T-helper 17 cell (primary cell): ENCODE measurements at regions not wholly inside any gene's neighbourhood (a gene's known extent, or its start where the extent isn't known, plus 50 kb on each side); places are given as distances from the start of the nearest gene placed in this dataset.

Source experiments
- ATAC-seq: fragments of 150-1000 bp; cut with Tn5 transposase; 2 replicates; pipeline ENCODE4 v1.10.0; 2021; ENCODE audit warnings: mild to moderate bottlenecking, moderate library complexity
- DNase-seq, 3 donors: peaks; one replicate each; pipeline versions ENCODE4 v3.0.0 to v3.0.0-alpha.2; 2020 to 2021
- H3K9me3 ChIP-seq: one replicate; pipeline ENCODE4 v1.7.0; 2013; ENCODE audit warnings: low read length, mild to moderate bottlenecking; ENCODE audit not compliant: control insufficient read depth, poor library complexity, severe bottlenecking
- H3K27ac Mint-ChIP-seq: one replicate; pipeline ENCODE4 v1.8.0; 2022; ENCODE audit warnings: mild to moderate bottlenecking, moderate library complexity, mixed read lengths
- H3K27me3 Mint-ChIP-seq: one replicate; pipeline ENCODE4 v1.8.0; 2022; ENCODE audit warnings: mixed read lengths
- H3K36me3 Mint-ChIP-seq: one replicate; pipeline ENCODE4 v1.8.0; 2022; ENCODE audit warnings: low read depth, mixed read lengths
- H3K4me1 Mint-ChIP-seq: one replicate; pipeline ENCODE4 v1.8.0; 2022; ENCODE audit warnings: mild to moderate bottlenecking, mixed read lengths
- H3K4me3 Mint-ChIP-seq: one replicate; pipeline ENCODE4 v1.8.0; 2022; ENCODE audit warnings: mild to moderate bottlenecking, moderate library complexity, mixed read lengths

DNA sequence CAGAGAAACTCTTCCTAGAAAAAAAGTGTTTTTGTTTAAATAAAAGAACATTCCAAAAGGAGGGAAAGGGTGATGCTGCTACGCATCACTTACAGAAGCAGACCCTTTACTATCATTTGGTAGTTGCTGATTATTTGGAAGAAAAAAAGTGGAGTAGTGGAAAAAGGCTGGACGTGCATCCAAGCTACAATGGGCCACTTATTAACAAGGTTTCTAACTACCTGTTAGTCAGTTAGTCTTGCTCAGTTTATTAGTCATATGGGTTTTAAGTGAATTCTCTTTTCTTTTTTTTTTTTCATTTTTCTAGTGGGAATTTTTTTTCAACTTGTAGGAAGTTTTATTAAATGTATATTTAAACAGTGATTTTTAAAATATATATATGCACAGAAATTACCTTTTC lies 866.0 kb downstream of the MCTP2 start:
- no peaks in the 10 kb centered on the region for H3K27me3 Mint-ChIP-seq
- DNase-seq (no peak), ATAC-seq (no peak)
- no peaks in the 10 kb centered on the region for H3K9me3 ChIP-seq
- no peak overlapping the region for H3K4me3 Mint-ChIP-seq
- no peaks in the 10 kb centered on the region for H3K36me3 Mint-ChIP-seq
- H3K27ac Mint-ChIP-seq, result no peak overlapping the region
- no peaks in the 10 kb centered on the region for H3K4me1 Mint-ChIP-seq

DNA sequence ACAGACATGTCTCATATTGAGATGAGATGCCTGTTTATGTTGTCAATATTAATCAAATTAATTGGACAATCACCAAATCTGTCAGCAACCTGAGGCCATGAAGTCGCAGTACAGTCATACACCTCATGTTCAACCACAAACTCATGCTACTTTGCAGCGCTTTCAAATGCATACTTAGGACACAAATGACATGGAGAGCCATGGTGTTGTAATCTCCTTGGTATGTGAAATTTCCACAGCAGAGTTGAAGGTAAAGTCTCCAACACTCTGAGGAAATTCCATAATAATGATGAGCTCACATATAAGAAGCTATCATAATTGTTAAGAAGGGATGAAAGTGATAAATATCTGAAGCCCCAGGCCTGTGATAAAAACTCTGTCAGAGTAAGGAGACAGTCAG lies 873.9 kb downstream of the MCTP2 start:
- no peak overlapping the region for H3K27ac Mint-ChIP-seq
- no peaks in the 10 kb centered on the region for H3K36me3 Mint-ChIP-seq
- H3K4me1 Mint-ChIP-seq, result no peaks in the 10 kb centered on the region
- H3K27me3 Mint-ChIP-seq, result no peaks in the 10 kb centered on the region
- DNase-seq (no peak), ATAC-seq (no peak)
- no peaks in the 10 kb centered on the region for H3K9me3 ChIP-seq
- no peak overlapping the region for H3K4me3 Mint-ChIP-seq

DNA sequence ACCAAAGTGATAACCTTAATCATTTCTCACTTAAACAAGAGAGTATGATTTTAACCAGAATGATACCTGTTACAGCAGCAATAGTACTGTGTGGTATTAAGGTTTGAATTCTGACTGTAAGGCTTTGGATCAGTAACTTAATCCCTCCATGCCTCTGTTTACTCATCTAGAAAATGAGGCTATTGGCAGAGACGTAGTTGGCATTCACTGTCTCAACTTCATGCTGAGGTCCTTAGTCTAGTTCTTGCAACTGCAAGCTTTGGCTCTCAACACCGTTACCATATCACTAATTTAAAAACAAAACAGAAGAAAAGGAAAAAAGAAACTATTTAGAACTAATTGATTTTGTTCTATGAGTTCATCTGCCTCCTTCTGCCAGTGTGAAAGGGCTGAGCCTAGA lies 875.4 kb downstream of the MCTP2 start:
- no peak overlapping the region for H3K4me3 Mint-ChIP-seq
- ATAC-seq (no peak), DNase-seq (no peak)
- H3K27me3 Mint-ChIP-seq, result no peaks in the 10 kb centered on the region
- H3K36me3 Mint-ChIP-seq, result no peaks in the 10 kb centered on the region
- H3K27ac Mint-ChIP-seq, result no peak overlapping the region
- no peaks in the 10 kb centered on the region for H3K4me1 Mint-ChIP-seq
- no peaks in the 10 kb centered on the region for H3K9me3 ChIP-seq

DNA sequence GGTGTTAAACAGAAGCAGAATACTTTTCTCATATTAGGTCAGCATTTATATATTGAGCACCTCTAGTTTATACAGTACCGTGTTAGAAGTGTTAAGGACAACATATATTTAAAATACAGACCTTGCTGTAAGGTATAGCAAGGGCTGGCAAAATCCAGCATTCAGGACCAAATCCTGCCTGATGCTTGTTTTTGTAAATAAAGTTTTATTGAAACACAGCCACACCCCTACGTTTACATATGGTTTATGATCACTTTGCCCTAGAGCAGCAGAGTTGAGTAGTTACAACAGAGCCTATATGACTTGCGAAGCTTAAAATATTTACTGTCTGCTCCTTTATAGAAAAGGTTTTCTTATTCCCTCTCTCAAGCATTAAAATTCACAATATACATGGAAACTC lies 877.3 kb downstream of the MCTP2 start:
- H3K9me3 ChIP-seq, result no peaks in the 10 kb centered on the region
- Mint-ChIP-seq H3K4me3 (no peak overlapping the region), H3K36me3 (no peaks in the 10 kb centered on the region), H3K4me1 (no peaks in the 10 kb centered on the region), H3K27me3 (no peaks in the 10 kb centered on the region), H3K27ac (no peak overlapping the region)
- no peak for ATAC-seq
- no peak for DNase-seq

DNA sequence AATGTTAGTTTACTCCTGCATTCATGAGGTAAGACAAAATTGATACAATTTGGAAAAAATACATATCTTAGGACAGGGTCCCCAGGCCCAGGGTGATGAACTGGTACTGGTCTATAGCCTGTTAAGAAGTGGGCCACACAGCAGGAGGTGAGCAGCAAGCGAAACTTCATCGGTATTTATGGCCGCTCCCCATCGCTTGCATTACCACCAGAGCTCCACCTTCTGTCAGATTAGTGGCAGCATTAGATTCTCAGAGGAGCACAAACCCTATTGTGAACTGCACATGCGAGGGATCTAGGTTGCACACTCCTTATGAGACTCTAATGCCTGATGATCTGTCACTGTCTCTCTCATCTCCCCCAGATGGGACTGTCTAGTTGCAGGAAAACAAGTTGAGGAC lies 880.6 kb downstream of the MCTP2 start:
- ATAC-seq (no peak), DNase-seq (no peak)
- Mint-ChIP-seq H3K36me3 (no peaks in the 10 kb centered on the region), H3K4me3 (no peak overlapping the region), H3K4me1 (no peaks in the 10 kb centered on the region), H3K27me3 (no peaks in the 10 kb centered on the region), H3K27ac (no peak overlapping the region)
- no peaks in the 10 kb centered on the region for H3K9me3 ChIP-seq

DNA sequence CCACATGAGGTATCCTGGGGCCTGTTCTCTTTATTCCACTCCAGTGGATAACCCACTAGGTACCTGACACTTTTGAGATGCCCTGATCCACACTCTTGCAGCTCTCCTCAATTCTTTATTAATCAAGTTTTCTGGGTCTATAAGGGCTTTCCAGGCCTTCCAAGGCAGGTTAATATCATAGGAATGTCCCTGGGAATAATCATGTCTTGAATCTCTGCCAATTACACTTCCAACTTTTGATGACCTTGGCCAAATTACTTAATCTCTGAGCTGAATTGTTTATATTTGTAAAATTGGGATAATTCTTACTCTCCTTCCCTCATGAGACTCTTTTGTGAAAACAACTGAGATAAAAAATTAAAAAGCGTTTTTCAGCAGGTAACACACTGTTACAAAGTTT lies 881.7 kb downstream of the MCTP2 start:
- Mint-ChIP-seq H3K4me3 (no peak overlapping the region), H3K4me1 (no peaks in the 10 kb centered on the region), H3K27ac (no peak overlapping the region), H3K27me3 (no peaks in the 10 kb centered on the region), H3K36me3 (no peaks in the 10 kb centered on the region)
- no peaks in the 10 kb centered on the region for H3K9me3 ChIP-seq
- DNase-seq (no peak), ATAC-seq (no peak)

DNA sequence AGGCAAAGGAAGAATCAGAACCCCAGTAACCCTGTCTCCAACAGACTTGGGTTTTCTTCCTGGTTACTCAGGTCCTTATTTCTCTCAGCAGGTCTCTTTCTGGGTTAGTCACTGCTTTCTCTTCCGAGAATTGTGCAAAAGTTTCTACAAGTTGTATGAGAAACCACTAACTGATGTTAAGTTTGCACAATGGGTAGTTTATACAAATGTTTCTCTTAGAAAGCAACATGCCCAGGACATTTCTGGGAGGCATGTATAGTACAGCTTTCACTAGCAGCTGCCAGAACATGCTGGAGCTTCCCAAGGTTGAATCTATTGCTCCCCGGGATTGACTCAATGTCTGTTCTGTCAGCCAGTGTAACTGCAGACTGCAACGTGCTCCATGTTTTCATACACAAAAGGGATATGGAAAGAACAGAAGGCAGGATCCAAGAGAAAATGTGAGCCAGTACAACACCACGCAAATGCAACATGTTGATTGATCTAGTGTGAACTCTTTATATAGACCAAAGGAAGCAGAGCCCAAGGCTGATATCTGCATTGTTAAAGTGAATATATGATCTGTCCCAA lies 887.8 kb downstream of the MCTP2 start:
- DNase-seq (no peak), ATAC-seq (no peak)
- no peaks in the 10 kb centered on the region for H3K9me3 ChIP-seq
- no peaks in the 10 kb centered on the region for H3K27me3 Mint-ChIP-seq
- H3K27ac Mint-ChIP-seq, result no peak overlapping the region
- no peaks in the 10 kb centered on the region for H3K4me1 Mint-ChIP-seq
- no peaks in the 10 kb centered on the region for H3K36me3 Mint-ChIP-seq
- H3K4me3 Mint-ChIP-seq, result no peak overlapping the region

DNA sequence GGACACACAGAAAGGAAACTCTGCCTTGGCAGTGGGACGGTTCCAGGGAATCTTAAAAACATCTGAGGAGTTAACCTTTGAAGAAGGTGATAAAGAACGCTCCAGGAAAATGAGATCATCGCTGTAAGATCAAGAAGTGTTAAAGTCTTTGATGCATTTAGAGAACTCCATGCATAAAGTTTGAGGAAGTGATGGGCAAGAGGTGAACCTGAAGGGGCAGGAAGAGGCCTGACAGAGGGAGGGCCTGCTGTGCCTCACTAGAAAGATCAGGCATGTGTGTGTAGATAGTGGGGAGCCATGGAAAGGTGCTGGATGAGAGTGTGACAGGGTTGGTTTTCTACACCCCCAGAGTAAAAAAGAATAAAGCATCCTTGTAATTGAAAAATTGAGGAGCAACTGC lies 889.2 kb downstream of the MCTP2 start:
- H3K4me1 Mint-ChIP-seq, result no peaks in the 10 kb centered on the region
- ATAC-seq (no peak), DNase-seq (no peak)
- no peaks in the 10 kb centered on the region for H3K27me3 Mint-ChIP-seq
- H3K27ac Mint-ChIP-seq, result no peak overlapping the region
- no peak overlapping the region for H3K4me3 Mint-ChIP-seq
- no peaks in the 10 kb centered on the region for H3K9me3 ChIP-seq
- no peaks in the 10 kb centered on the region for H3K36me3 Mint-ChIP-seq

DNA sequence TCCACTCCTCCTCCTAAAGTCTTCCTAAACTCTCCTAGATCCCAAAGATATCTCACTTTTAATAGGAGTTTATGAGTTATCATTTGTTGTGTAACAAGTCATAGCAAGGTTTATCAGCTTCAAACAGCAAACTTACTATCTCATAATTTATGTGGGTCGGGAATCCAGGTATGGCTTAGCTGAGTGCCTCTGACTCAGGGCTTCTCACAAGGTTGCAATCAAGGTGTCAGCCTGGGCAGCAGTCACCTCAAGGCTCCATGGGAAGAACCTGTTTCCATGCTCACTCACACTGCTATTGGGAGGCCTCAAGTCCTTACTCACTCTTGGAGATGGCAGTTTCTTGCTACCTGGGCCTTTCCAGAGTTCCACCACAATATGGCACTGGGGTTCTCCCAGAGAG lies 889.8 kb downstream of the MCTP2 start:
- no peak overlapping the region for H3K27ac Mint-ChIP-seq
- no peaks in the 10 kb centered on the region for H3K9me3 ChIP-seq
- ATAC-seq (no peak), DNase-seq (no peak)
- no peaks in the 10 kb centered on the region for H3K27me3 Mint-ChIP-seq
- no peak overlapping the region for H3K4me3 Mint-ChIP-seq
- H3K36me3 Mint-ChIP-seq, result no peaks in the 10 kb centered on the region
- no peaks in the 10 kb centered on the region for H3K4me1 Mint-ChIP-seq

DNA sequence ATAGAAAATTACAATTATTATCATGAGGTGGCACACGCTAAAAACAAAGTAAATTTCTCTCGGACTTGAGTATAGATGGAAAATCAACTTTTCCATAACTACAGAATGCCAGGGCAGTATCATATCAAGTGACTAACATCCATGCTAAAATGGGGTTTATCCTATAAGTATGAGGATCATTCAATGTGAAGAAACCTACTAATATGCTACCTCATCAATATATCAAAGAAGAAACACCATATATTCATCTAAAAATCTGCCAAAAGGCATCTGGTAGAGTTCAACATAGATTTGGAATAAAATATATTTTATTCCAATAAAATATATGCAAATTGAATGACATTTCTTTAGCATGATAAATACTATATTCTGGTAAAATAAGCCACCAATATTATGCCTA lies 894.4 kb downstream of the MCTP2 start:
- Mint-ChIP-seq H3K4me3 (no peak overlapping the region), H3K27me3 (no peaks in the 10 kb centered on the region), H3K27ac (no peak overlapping the region), H3K36me3 (no peaks in the 10 kb centered on the region), H3K4me1 (no peaks in the 10 kb centered on the region)
- H3K9me3 ChIP-seq, result no peaks in the 10 kb centered on the region
- no peak for ATAC-seq
- DNase-seq, result no peak

DNA sequence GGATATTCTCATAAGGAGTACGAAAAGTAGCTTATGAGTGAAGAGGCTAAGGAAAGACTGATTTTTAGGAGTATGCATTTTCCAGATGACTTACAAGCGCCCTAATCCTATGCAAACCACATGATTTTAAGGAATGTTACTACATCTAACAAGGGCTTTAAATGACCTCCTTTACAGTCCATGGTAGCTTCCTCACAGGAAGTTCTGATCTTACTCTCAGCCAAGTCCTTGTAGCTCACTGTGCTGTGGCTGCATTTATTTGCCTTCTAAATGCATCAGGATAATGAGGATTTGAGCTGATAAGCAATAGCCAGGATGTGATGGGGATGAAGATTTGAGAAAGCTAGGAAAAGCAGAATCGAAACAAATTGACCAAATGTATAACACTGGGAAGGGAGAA lies 896.0 kb downstream of the MCTP2 start:
- no peak overlapping the region for H3K27ac Mint-ChIP-seq
- H3K27me3 Mint-ChIP-seq, result no peaks in the 10 kb centered on the region
- no peaks in the 10 kb centered on the region for H3K36me3 Mint-ChIP-seq
- H3K4me3 Mint-ChIP-seq, result no peak overlapping the region
- DNase-seq (no peak), ATAC-seq (no peak)
- no peaks in the 10 kb centered on the region for H3K9me3 ChIP-seq
- H3K4me1 Mint-ChIP-seq, result no peaks in the 10 kb centered on the region

DNA sequence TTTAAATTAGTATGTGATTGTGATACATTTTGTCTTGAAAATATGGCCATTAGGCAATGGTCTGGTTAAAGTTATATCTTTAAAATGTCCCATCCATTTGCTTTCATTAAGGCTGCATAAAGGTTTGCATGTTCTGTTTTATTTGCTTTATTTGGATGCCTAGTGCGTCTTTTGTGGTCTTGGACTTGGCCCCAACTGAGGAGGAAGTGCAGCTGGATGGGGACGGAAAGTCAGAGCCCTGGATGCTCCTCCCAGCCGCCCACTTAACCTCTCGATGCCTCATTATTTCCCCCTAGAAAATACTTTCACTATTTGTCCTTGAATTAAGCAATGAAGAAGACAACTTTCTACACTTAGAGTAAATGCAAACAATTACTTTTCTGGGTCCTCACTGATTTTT lies 898.2 kb downstream of the MCTP2 start:
- H3K36me3 Mint-ChIP-seq, result no peaks in the 10 kb centered on the region
- no peaks in the 10 kb centered on the region for H3K27me3 Mint-ChIP-seq
- ATAC-seq, result no peak

DNA sequence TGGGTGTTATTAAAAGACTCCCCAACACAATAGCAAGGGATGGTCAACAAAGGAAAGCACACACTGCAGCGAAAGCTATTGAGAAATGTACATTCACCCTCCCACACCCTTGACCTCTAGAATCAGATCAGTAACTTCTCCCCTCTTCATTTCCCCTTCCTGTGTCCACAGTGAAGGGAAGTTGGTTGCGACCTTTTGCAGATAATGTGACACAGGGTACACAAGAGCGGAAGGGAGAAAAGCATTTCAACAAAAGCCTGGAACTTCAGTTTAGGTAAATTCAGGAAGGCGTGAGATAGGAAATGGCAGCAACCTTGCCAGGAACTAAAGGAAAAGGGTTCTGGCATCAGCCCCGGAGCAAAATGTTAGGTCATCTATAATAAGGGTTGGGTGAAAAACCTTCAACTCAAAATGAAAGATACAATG lies 899.8 kb downstream of the MCTP2 start:
- Mint-ChIP-seq H3K27me3 (no peaks in the 10 kb centered on the region), H3K4me3 (no peak overlapping the region), H3K27ac (no peak overlapping the region), H3K4me1 (no peaks in the 10 kb centered on the region), H3K36me3 (no peaks in the 10 kb centered on the region)
- DNase-seq (no peak), ATAC-seq (no peak)
- no peaks in the 10 kb centered on the region for H3K9me3 ChIP-seq

More for the DNA sequence above, 898.2 kb downstream of the MCTP2 start:
- no peak for DNase-seq
- Mint-ChIP-seq H3K4me1 (no peaks in the 10 kb centered on the region), H3K4me3 (no peak overlapping the region), H3K27ac (no peak overlapping the region)
- no peaks in the 10 kb centered on the region for H3K9me3 ChIP-seq

DNA sequence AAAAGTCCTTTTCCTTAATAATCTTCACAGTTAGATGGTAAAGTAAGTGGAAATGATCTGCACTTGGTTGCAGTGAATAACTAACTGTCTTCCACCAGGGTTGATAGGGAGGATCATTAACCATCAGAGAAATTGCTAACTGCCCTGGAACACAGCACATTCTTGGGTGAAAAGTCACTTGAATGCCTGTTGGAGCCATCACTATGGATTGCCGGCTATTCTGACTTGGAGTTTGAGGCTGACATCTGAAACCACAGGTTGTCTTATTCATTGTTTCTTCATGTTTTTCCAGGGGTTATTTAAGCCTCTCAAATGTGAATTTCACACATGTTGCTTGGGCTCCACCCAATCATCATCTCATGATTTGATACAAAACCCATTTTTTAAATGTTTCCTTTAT lies 901.4 kb downstream of the MCTP2 start:
- Mint-ChIP-seq H3K27me3 (no peaks in the 10 kb centered on the region), H3K4me3 (no peak overlapping the region), H3K36me3 (no peaks in the 10 kb centered on the region), H3K4me1 (no peaks in the 10 kb centered on the region), H3K27ac (no peak overlapping the region)
- H3K9me3 ChIP-seq, result no peaks in the 10 kb centered on the region
- DNase-seq (no peak), ATAC-seq (no peak)
